GM12878 (cell line): ENCODE measurements at regions not wholly inside any gene's neighbourhood (a gene's known extent, or its start where the extent isn't known, plus 50 kb on each side); places are given as distances from the start of the nearest gene placed in this dataset.
"Not testable (repeated sequence)": the region's sequence is repeated elsewhere in the genome, so short reads cannot be mapped to it uniquely, and the experiment has no call there.

Experiments
- ATAC-seq: fragments of 200-7000 bp; cut with Tn5 transposase; 3 replicates; pipeline ENCODE4 v1.9.1; 2020; ENCODE audit warnings: mild to moderate bottlenecking, moderate library complexity
- BruUV-seq: library from RNA; stranded (reverse); fragments of 400-500 nt; replicated peaks from 2 replicates; lab custom pipeline; 2021; lab: Mats Ljungman, UMichigan
- CTCF ChIA-PET: fragments of 300-600 bp; sonication (Branson Sonifier 250); formaldehyde crosslinking; extraction: SDS; loops from one replicate; lab custom pipeline; 2021; ENCODE audit warnings: inconsistent platforms; lab: Yijun Ruan, JAX
- POLR2A ChIA-PET: fragments of 350-600 bp; formaldehyde crosslinking; extraction: SDS; loops from one replicate; lab custom pipeline; 2021; ENCODE audit warnings: inconsistent platforms; lab: Charles Lee
- RAD21 ChIA-PET: fragments of 300-600 bp; sonication (Branson Sonifier 250); formaldehyde crosslinking; loops from one replicate; lab custom pipeline; 2023; ENCODE audit warnings: antibody characterized with exemption; ENCODE audit not compliant: unreplicated experiment; lab: Charles Lee
- SMC1A ChIA-PET: fragments of 300-600 bp; sonication (Branson Sonifier 250); formaldehyde crosslinking; loops from one replicate; lab custom pipeline; 2023; ENCODE audit not compliant: unreplicated experiment, uncharacterized antibody; lab: Charles Lee
- DNase-seq: peaks from one replicate; pipeline ENCODE4 v3.0.0-alpha.2; 2011; ENCODE audit warnings: low read depth, low spot score
- FAIRE-seq: peaks from 3 replicates; lab custom pipeline; 2011; peaks lifted over from hg19 to GRCh38; lab: Jason Lieb, UNC
- H2AFZ ChIP-seq: 2 replicates; pipeline ENCODE4 v1.6.0; 2011; ENCODE audit warnings: low read depth, low read length, control low read depth; ENCODE audit not compliant: control insufficient read depth
- H3K27ac ChIP-seq: 2 replicates; pipeline ENCODE4 v1.5.1; 2011; ENCODE audit warnings: control low read depth; ENCODE audit not compliant: control insufficient read depth, insufficient read depth
- H3K27me3 ChIP-seq, 2 experiments: replicated peaks in 1 of 2; 2 replicates each; pipeline versions ENCODE4 v1.6.0 to v1.6.1; 2011; ENCODE audit warnings: low read length in 1 of 2; ENCODE audit not compliant: control insufficient read depth in 2 of 2, insufficient read depth in 2 of 2
- H3K36me3 ChIP-seq, 2 experiments: 2 replicates each; pipeline ENCODE4 v1.5.1; 2011; ENCODE audit warnings: low read length in 1 of 2; ENCODE audit not compliant: control insufficient read depth in 2 of 2, insufficient read depth in 2 of 2
- H3K4me1 ChIP-seq: 2 replicates; pipeline ENCODE4 v1.6.1; 2011; ENCODE audit warnings: mild to moderate bottlenecking, low read length, moderate library complexity, mixed read lengths; ENCODE audit not compliant: control insufficient read depth, insufficient read depth
- H3K4me2 ChIP-seq: 2 replicates; pipeline ENCODE4 v1.6.0; 2011; ENCODE audit warnings: control low read depth; ENCODE audit not compliant: control insufficient read depth, insufficient read depth
- H3K4me3 ChIP-seq: fragments of 200-600 bp; sonication (generic); 2 replicates; pipeline ENCODE4 v1.5.1; 2016
- H3K79me2 ChIP-seq: 2 replicates; pipeline ENCODE4 v1.6.0; 2011; ENCODE audit warnings: low read length; ENCODE audit not compliant: control insufficient read depth, insufficient read depth
- H3K9ac ChIP-seq: 2 replicates; pipeline ENCODE4 v1.8.0; 2011; ENCODE audit warnings: low read length, control low read depth, mixed read lengths; ENCODE audit not compliant: control insufficient read depth, insufficient read depth
- H3K9me3 ChIP-seq: replicated peaks from 3 replicates; pipeline ENCODE4 v1.5.1; 2011; ENCODE audit warnings: mild to moderate bottlenecking, low read length; ENCODE audit not compliant: control insufficient read depth, insufficient read depth
- H4K20me1 ChIP-seq: 2 replicates; pipeline ENCODE4 v1.6.0; 2011; ENCODE audit not compliant: control insufficient read depth, insufficient read depth
- ASH2L ChIP-seq: fragments of 300-600, 200-600 bp; sonication (generic); IDR thresholded peaks from 2 replicates; pipeline ENCODE4 v1.6.1; 2017; ENCODE audit warnings: low read depth, mild to moderate bottlenecking, borderline replicate concordance
- CTCF ChIP-seq, 3 experiments: IDR thresholded peaks in 2 of 3; conservative IDR thresholded peaks in 1 of 3; 2 replicates each; pipeline ENCODE4 v1.5.1; 2011; ENCODE audit warnings: low read depth in 3 of 3, low read length in 3 of 3, mild to moderate bottlenecking in 3 of 3, control low read depth in 2 of 3, moderate library complexity in 2 of 3, inconsistent platforms in 1 of 3, mixed read lengths in 1 of 3; ENCODE audit not compliant: control insufficient read depth in 2 of 3, insufficient read depth in 1 of 3; ENCODE audit errors: extremely low read depth in 1 of 3
- WGBS: methylation state at CpG from one replicate; pipeline ENCODE4 v1.1.6; 2016; ENCODE audit warnings: low lambda C conversion rate; ENCODE audit not compliant: insufficient replicate concordance, insufficient coverage; ENCODE audit errors: missing lambda C conversion rate; 5-methylcytosine and 5-hydroxymethylcytosine counted together
- in situ Hi-C: fragments of 300-500 bp; cut with MboI; formaldehyde crosslinking; loops from 9 replicates; pipeline ENCODE4 v1.14.3; 2018; ENCODE audit warnings: mixed read lengths
- intact Hi-C: fragments of 100-400 bp; cut with micrococcal nuclease; formaldehyde crosslinking; loops from one replicate; pipeline ENCODE4 v1.14.2; 2022; ENCODE audit not compliant: unreplicated experiment

- no peaks in the 10 kb centered on the region for H3K79me2 ChIP-seq
- no peaks in the 10 kb centered on the region; the same call in 2 of the 3 replicates for H3K9me3 ChIP-seq
- no peak for FAIRE-seq
- H2AFZ ChIP-seq: no peak overlapping the region
- H4K20me1 ChIP-seq: no peaks in the 10 kb centered on the region
- TF ChIP-seq ASH2L (no peak), CTCF (IDR thresholded peaks at IDR 0.05 in 2 of 3, conservative IDR thresholded peaks at IDR 0.05 in 1 of 3; ENCODE audit: control insufficient read depth in 2 of 3, extremely low read depth in 1 of 3, insufficient read depth in 1 of 3, low read depth in 3 of 3, low read length in 3 of 3) (peak in 1 of 3 experiments; percentile 7; a peak in 1 of 6 replicates)
- H3K27me3 ChIP-seq: no peaks in the 10 kb centered on the region
- H3K36me3 ChIP-seq: no peaks in the 10 kb centered on the region
- DNase-seq: no peak
- ATAC-seq: no peak
- H3K4me3 ChIP-seq: no peak overlapping the region
- intact Hi-C loops (no loop called here), in situ Hi-C loops (no loop called here)
- POLR2A ChIA-PET: no interaction called here
- WGBS: 50% methylated on average over 1 of the region's 1 CpG
- H3K4me2 ChIP-seq: no peak overlapping the region
- H3K4me1 ChIP-seq: peaks cover 5% of the 10 kb centered on the region
- BruUV-seq: no TSS peak
- RAD21 ChIA-PET: no interaction called here
- no peak overlapping the region for H3K9ac ChIP-seq
- H3K27ac ChIP-seq: no peak overlapping the region
- SMC1A ChIA-PET: no interaction called here
- CTCF ChIA-PET: no interaction called here
These were observed 387.8 kb upstream of the RUNX1 start for GRCh38 chr21:35436899-35437298.

GRCh38 chr21:35432601-35433000 is 383.5 kb upstream of the RUNX1 start:
- H3K36me3 ChIP-seq, DNase-seq, H3K9ac ChIP-seq, POLR2A ChIA-PET, H3K79me2 ChIP-seq, H2AFZ ChIP-seq, BruUV-seq, ATAC-seq, H3K9me3 ChIP-seq, FAIRE-seq, H4K20me1 ChIP-seq, H3K4me1 ChIP-seq, RAD21 ChIA-PET, intact Hi-C loops, H3K4me2 ChIP-seq, in situ Hi-C loops, CTCF ChIA-PET, H3K27ac ChIP-seq, H3K4me3 ChIP-seq, H3K27me3 ChIP-seq, SMC1A ChIA-PET: not testable (repeated sequence)
- 37% methylated on average over 4 of the region's 5 CpGs for WGBS
